ENCODE measurements at regions not wholly inside any gene's neighbourhood (a gene's known extent, or its start where the extent isn't known, plus 50 kb on each side); places are given as distances from the start of the nearest gene placed in this dataset.
"Not testable (repeated sequence)": the region's sequence is repeated elsewhere in the genome, so short reads cannot be mapped to it uniquely, and the experiment has no call there.

DNA sequence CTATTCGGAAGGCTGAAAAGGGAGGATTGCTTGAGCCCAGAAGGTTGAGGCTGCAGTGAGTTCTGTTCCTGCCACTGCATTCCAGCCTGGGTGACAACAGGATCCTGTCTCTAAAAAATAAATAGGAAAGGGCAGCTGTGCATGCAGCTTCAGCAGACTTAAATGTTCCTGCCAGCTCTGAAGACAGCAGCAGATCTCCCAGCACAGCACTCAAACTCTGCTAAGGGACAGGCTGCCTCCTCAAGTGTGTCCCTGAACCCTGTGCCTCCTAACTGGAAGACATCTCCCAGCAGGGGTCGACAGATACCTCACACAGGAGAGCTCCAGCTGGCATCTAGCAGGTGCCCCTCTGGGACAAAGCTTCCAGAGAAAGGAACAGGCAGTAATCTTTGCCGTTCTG is 117.9 kb downstream of the CXCL12 start:
- no peak for DNase-seq

DNA sequence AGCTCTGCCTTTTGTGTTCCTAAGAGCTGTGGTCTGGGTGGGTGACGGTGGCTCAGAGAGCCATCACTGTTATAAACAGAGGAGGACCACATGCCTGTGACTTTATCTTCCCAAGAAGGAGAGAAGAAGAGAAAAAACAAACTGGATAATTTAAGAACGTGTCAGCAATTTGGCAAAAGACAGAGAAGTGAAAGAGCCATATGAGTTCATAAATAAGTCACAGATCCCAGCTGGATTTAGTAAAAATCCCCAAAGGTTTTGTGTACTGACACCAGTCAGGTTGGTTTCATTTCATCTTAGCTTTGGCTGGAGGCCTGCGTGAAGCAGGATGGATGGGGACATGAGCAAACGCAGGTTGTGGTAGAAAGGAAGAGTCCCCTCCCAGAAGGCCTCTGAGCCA is 120.7 kb downstream of the CXCL12 start:
- no peak for DNase-seq

DNA sequence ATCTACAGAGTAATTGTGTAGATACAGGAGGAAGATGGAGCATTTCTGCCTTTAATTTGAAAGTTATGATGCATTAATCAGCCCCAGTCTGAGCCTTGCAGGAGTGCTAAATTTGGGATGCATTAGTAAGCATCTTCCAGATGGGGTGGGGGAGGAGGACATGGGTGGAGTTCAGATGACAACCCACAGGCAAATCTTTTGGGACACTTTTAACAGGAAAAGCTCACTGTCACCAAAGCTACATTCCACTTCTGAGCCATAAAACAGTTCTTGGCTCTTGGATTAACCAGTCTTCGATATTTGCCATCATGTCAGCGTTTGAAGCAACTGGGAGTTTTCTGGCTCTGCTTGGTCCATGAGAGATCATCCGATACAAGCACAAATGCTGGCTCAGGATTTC is 121.1 kb downstream of the CXCL12 start:
- no peak for DNase-seq

DNA sequence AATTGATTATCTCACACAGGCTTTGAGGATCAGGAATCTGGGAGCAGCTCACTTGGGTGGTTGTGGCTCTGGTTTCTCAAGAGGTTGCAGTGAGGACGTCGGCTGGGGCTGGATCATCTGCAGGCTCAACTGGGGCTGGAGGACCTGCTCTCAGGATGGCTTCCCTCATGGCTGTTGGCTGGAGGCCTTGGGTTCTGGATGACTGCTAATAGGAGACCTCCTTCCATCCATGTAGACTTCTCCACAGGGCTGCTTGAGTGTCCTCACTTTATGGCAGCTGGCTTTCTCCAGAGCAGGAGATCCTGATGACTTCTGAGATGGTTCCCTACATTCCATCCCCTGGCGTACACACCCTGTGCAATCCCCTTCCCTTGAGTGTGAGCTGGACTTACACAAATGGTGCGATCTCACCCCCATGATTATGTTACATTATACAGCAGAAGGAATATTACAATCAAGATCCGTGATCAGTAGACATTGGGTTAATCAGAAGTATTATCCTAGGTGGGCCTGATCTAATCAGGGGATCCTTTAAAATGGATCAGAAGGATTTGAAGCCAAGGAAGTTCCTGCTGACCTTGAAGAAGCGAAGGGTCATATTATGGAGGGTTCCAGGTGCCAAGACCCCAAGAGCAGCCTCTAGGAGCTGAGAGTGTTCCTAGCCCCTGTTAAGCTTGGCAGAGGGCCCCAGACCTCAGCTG is 122.2 kb downstream of the CXCL12 start:
- DNase-seq: no peak

DNA sequence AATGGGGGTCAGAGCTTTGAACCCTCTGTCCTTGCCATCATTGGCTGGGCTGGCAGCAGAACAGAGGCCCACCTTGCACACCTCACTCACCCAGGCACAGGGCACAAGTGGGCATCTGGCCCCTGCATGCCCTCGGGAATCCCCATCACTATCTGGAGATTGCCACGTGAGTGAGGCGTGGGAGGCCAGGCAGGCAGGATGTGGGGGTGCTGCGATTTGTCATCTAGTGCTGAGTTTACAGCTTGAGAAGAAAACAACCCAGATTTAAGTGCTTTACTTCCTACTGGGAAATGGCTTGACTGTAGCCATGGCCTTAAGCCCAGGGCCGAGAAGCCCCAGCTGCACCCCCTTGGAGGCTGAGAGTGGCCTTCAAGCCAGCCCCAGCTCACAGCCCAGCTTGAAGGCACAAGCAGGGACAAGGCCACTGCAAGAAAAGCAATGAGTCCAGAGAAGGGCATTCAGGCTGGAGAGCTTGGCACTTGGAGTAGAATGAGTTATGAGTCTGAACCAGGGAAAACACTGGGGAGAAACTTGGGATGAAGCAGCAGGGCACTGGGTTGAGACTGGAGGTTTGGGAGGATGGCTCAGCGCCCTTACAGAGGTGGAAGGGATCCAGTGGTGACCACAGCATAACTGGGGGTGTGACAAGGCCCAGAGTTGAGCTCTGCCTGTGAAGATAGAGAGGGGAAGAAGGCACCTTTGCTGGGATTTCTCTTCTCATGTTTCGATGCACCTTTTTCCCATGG is 123.0 kb downstream of the CXCL12 start:
- DNase-seq: peak; percentile 38

DNA sequence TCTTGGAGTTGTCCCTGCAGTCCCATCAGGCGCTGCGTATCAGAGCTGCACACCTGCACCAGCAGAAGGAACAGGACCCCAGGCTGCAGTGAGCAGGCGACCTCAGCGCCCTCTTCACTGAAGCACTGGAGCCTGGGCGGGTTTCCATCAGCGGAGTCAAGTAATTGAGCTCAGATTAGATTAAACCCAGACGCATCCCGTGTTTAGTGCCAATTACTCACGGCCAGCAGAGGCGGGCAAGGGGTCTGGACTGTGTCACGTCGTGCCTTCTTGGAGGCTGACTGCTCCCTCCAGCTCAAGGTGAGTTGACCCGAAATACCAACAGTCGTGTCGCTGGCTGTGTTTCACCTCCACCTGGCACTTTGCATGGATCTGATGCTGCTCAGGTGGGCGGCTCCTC is 123.6 kb downstream of the CXCL12 start:
- DNase-seq: no peak

DNA sequence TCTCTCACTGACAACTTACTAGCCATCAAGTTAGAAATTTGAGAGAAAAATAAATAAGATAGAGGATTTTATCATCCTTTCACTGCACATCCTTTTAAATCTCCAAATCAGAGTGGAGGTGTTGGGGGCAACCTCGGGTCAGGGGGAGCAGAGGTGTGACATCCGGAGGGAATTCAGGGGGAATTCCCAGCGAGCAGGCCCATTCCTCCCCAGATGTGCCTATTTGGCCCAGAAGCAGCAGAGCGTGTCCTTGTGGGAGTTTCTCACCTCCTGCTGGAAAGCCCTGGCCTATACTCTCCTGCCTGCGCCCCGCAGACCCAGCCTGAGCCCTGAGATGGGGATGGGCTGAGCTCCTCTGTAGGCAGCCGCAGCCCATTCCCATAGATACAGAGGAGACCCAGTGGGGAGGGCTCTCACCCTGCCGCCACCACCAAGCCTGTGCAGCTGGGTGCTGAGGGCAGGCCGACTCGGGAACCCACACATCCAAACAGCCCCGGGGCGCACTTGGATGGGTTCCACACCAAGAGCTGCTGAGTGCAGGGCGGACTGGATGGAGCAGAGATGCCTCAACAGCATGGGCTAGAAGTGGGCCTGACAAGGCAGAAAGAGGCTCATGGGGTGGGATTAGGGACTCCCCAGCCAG is 124.5 kb downstream of the CXCL12 start:
- DNase-seq: no peak

DNA sequence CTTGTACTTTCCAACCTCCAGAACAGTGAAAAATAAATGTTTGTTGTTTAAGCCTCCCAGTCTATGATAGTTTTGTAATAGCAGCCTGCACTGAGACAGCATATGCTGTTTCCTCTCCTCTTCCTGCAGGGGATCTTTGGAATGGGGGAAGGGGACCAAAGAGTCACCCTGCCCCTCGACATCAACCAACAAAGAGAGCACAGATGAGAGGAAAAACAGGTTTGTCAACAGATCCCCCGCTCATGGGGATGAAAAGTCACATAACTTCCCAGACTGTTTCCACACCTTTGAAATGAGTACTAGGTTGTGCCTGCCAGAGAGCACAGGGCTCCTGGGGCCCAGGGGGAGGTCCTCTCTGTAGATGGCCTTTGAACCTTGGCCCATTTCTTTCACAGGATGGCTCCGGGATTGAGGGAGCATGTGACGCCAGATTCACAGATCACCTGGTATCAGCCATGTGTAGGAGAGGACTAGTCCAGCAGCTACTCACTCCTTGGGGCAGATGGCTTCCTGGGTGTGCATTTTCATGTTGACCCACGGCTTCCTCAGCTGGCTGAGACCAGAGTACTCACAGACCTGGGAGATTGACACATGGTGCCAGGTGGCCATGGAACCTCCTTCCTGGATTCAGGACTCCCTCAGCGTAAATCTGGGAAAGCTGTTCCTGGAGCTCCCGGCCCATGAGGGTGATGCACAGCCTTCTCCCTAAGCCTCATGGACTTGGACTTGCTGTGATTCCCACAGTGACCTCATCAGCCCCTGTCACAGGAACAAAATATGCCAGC is 125.6 kb downstream of the CXCL12 start:
- no peak for DNase-seq

DNA sequence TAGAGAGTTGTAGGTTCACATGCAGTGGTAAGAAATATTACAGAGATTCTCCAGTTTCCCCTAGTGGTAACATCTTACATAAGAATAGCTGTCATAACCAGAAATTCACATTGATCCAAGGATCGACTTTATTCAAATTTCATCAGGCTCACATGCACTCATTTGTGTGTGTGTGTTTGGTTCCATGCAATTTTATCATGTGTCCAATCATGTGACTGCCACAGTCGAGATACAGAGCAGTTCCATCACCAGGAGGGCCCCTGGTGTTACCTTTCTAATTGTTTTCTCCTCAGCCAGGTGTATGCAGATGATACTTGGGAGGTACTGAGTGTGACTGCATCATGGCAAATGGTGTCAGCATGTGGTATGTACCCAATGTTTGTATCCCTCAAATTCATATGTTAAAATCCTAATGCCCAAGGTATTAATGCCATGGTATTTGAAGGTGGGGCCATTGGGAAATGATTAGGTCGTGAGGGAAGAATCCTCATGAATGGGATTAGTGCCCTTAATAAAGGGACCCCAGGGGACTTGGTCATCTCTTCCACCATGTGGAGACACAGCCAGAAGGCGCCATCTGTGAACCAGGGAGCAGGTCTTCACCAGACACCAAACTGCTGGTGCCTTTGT is 126.3 kb downstream of the CXCL12 start:
- no peak for DNase-seq

DNA sequence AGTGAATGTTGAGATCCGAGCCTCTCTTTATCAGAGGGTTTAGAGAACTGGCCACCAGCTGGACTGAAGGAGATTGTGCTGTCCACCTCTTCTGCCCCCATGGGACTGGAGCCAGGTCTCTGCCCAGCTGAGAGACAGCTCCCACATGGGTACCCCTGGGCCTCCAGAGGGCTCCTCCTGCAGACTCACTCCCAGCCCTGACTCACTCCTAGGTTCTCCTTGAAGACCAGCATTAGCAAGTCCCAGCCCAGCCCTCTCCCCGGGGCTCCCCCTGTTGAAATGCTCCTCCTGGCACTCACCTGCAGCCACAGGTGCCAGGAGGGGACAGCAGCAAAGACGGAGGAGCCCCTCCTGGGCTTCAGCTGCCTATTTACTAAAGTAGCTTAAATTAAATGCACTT is 126.9 kb downstream of the CXCL12 start:
- no peak for DNase-seq

DNA sequence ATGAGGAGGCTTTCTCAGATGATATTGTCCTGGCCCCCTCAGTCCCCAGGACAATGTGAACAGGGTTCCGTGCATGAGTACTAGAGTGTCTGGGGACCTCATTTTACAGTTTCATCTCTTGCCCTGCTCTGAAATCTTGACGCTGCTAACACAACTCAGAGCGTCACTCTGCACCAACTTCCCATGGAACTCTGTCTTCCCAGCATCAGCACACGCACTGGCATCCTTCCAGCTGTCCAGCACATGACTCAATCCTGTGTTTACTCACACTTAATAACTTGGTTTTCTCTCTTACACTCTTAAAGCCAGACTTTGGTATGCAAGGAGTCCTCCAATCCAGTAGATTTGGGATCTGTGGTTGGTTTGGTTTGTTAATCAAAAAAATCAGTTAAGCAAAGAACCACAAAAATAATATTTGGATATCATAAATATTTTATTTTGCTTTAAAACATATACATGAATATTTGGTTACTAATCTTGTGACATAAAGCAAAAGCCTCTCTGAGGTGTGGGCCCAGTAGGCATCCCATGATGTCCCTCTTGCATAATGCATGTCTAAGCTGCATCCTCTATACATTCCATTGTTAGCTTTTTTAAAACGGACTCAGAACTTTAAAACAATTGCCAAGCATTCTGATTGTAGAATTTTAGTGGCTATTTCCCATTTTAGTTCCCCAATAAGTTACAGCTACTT is 131.0 kb downstream of the CXCL12 start:
- DNase-seq: peak; percentile 67

DNA sequence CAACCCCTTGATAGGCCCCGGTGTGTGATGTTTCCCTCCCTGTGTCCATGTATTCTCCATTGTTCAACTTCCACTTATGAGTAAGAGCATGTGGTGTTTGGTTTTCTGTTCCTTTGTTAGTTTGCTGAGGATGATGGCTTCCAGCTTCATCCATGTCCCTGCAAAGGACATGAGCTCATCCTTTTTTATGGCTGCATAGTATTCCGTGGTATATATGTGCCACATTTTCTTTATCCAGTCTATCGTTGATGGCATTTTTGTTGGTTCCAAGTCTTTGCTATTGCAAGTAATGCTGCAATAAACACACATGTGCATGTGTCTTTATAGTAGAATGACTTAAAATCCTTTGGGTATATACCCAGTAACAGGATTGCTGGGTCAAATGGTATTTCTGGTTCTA is 132.3 kb downstream of the CXCL12 start:
- DNase-seq: not testable (repeated sequence)

DNA sequence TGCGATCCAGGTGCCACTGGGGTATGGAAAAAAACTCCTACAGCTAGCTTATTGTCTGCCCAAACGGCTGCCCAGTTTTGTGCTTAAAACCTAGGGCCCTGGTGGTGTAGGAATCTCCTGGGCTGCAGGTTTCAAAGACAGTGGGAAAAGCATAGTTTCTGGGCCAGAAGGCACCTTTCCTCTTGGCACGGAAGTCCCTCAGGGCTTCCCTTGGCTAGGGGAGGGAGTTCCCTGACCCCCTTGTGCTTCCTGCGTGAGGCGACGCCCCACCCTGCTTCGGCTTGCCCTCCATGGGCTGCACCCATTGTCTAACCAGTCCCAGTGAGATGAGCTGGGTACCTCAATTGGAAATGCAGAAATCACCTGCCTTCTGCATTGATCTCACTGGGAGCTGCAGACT is 135.0 kb downstream of the CXCL12 start:
- not testable (repeated sequence) for DNase-seq

DNA sequence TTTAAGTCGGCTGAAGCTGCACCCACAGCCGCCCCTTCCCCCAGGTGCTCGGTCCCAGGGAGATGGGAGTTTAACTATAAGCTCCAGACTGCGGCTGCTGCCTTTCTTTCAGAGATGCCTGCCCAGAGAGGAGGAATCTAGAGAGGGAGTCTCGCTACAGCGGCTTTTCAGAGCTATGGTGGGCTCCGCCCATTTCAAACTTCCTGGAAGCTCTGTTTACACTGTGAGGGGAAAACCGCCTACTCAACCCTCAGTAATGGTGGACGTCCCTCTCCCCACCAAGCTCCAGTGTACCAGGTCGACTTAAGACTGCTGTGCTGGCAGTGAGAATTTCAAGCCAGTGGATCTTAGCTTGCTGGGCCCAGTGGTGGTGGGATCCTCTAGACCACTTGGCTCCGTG is 135.4 kb downstream of the CXCL12 start:
- no peak for DNase-seq

DNA sequence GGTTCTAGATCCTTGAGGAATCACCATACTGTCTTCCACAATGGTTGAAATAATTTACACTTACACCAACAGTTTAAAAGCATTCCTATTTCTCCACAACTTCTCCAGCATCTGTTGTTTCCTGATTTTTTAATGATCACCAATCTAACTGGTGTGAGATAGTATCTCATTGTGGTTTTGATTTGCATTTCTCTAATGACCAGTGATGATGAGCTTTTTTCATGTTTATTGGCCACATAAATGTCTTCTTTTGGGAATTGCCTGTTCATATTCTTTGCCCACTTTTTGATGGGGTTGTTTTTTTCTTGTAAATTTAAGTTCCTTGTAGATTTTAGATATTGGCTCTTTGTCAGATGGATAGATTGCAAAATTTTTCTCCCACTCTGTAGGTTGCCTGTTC is 138.2 kb downstream of the CXCL12 start:
- DNase-seq: not testable (repeated sequence)

DNA sequence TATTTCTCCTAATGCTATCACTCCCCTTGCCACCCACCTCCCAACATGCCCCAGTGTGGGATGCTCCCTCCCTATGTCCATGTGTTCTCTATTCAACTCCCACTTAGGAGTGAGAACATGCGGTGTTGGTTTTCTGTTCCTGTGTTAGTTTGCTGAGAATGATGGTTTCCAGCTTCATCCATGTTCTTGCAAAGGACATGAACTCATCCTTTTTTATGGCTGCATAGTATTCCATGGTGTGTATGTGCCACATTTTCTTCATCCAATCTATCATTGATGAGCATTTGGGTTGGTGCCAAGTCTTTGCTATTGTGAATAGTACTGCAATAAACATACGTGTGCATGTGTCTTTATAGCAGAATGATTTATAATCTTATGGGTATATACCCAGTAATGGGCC is 138.6 kb downstream of the CXCL12 start:
- DNase-seq: not testable (repeated sequence)

DNA sequence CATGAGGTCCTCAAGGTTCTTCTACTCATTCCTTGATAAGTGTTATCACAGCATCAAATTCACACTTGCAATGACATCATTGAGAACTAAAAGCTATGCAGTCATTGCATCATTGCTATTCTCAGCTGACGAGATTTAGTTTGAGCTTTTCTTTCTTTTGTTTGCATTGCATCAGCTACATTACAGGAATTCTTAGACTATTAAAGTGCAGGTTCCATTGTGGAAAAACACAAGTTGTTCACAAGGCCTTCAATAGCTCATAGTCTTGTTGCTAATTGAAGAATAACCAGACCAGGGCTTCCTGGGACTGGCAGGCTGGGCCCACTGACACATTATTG is 139.3 kb downstream of the CXCL12 start:
- DNase-seq: no peak

DNA sequence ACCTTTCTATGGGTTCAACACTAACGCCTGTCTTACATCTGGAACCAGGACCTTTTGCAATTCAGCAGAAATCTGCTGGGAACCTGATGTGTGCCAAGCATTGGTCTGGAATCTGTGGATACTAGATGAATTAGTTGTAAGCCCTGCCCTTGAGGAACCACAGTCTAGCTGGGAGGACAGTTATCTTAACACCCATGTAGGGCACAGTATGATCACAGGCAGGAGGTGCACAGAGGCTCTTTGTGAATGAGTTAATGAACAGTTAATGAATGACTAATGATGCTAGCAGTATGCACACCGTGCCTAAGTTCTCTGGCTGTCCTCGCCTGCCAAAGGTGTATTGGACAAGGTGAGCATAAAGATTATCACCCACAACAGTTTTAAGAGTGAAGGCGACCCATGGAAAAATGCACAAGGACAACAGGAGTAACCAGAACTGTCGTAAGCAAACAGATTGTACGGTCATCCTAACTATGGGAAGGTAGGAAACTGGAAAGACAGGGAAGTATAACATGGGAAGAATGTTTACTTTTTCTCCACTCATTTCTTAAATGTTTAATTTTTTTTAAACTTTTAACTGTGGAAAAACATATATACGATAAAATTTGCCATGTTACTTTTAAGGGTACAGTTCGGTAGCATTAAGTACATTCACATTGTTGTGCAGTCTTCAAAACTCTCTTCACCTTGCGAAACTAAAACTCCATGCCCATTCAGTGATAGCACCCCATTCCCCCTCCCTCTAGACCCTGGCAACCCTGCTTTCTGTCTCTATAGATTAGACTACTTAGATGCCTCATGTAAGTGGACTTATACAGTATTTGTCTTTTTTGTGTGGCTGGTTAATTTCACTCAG is 139.9 kb downstream of the CXCL12 start:
- DNase-seq: no peak

DNA sequence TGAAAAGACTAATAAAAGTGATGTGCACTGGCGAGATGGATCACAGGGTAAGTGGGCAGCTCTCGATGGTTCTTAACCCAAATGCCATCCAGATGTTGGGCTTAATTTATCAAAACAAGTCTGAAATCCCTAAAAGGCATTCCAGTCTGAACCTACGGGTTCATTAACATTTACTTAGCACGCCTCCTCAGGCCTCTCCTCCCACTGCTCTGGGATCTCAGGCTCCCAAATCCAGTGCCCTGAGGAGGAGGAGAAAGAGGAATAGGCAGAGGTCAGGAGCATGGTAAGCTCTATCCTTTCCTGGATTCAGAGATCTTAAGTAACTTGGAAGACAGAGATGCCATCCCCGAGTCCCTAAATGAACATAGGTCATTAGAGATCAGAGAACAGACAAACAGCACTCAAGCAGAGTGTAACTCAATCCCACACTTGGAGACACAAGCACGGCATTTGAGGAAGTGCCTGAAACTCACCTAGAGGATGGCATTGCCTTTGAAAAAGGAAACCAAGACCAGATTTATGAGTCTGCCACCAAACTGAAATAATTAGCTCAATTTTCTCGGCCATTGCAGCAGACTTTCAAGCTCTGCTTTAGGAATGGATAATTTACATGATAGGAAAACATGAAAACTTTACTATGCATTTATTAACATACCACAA is 140.9 kb downstream of the CXCL12 start:
- no peak for DNase-seq

DNA sequence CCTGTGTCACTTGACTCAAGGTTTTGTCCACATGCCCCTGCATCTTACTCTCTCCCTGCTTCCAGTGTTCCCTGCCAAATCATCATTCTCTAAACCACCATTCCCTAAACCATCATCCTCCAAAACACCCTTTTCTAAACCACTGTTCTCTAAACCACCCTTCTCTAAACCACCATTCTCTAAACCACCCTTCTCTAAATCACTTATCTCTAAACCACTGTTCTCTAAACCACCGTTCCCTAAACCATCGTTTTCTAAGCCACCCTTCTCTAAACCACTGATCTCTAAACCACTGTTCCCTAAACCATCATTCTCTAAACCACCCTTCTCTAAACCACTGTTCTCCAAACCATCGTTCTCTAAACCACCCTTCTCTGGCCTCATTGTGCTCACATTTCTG is 142.1 kb downstream of the CXCL12 start:
- DNase-seq: no peak

DNA sequence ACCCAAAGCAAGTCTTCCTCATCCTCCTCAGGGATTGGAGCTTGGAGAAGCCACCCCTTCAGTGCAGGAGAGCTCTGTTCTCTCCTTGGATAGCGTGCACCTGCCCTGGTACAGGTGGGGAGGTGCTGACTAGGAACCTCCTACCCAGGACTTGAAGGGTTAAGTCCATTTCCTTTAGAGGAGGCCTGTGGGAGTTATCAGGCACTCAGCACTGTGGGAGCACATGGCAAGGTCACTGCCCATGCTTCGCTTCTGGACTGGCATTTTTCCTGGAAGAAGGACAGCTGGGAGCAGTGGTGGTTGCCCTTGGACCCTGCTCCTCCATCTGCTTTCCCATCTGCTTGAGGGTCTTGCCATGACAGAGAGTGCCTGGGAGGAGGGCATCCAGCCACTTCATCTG is 142.8 kb downstream of the CXCL12 start:
- no peak for DNase-seq
